Duodenal mucosa (tissue), 2 donors: ENCODE measurements at regions not wholly inside any gene's neighbourhood (a gene's known extent, or its start where the extent isn't known, plus 50 kb on each side); places are given as distances from the start of the nearest gene placed in this dataset.

Source experiments
- H3K27ac ChIP-seq: one replicate; pipeline ENCODE4 v1.7.0; 2013; ENCODE audit warnings: low read depth, low read length
- H3K27me3 ChIP-seq, 2 donors: one replicate each; pipeline ENCODE4 v1.7.0; 2013; ENCODE audit warnings: low read length in 2 of 2, control low read depth in 1 of 2; ENCODE audit not compliant: insufficient read depth in 2 of 2, control insufficient read depth in 1 of 2
- H3K36me3 ChIP-seq, 2 donors: one replicate each; pipeline ENCODE4 v1.7.0; 2013; ENCODE audit warnings: low read length in 2 of 2, control low read depth in 1 of 2; ENCODE audit not compliant: insufficient read depth in 2 of 2, control insufficient read depth in 1 of 2
- H3K4me1 ChIP-seq, 2 donors: one replicate each; pipeline ENCODE4 v1.7.0; 2013; ENCODE audit warnings: low read length in 2 of 2, control low read depth in 1 of 2; ENCODE audit not compliant: insufficient read depth in 2 of 2, control insufficient read depth in 1 of 2
- H3K4me3 ChIP-seq, 2 donors: one replicate each; pipeline ENCODE4 v1.7.0; 2013; ENCODE audit warnings: low read length in 2 of 2, low read depth in 1 of 2
- H3K9ac ChIP-seq, 2 donors: one replicate each; pipeline ENCODE4 v1.7.0; 2013; ENCODE audit warnings: low read length in 2 of 2, low read depth in 1 of 2
- H3K9me3 ChIP-seq, 2 donors: one replicate each; pipeline ENCODE4 v1.7.0; 2013; ENCODE audit warnings: low read length in 2 of 2, control low read depth in 1 of 2; ENCODE audit not compliant: control insufficient read depth in 1 of 2

GRCh38 chr9:73515216-73515615, 363.6 kb downstream of the ANXA1 start:
- H3K4me3 ChIP-seq = no peak overlapping the region
- H3K9ac ChIP-seq = no peak overlapping the region
- no peaks in the 10 kb centered on the region for H3K9me3 ChIP-seq
- no peaks in the 10 kb centered on the region for H3K36me3 ChIP-seq
- H3K27ac ChIP-seq = no peak overlapping the region
- H3K27me3 ChIP-seq = no peaks in the 10 kb centered on the region
- no peaks in the 10 kb centered on the region for H3K4me1 ChIP-seq

- Histone ChIP-seq H3K27ac (no peak overlapping the region), H3K36me3 (no peaks in the 10 kb centered on the region), H3K27me3 (no peaks in the 10 kb centered on the region), H3K4me1 (no peaks in the 10 kb centered on the region), H3K9me3 (no peaks in the 10 kb centered on the region), H3K9ac (no peak overlapping the region), H3K4me3 (no peak overlapping the region)
Observed at GRCh38 chr9:73523391-73523790, 371.7 kb downstream of the ANXA1 start.

GRCh38 chr9:73525350-73525749, 373.7 kb downstream of the ANXA1 start:
- Histone ChIP-seq H3K27ac (no peak overlapping the region), H3K36me3 (no peaks in the 10 kb centered on the region), H3K9me3 (no peaks in the 10 kb centered on the region), H3K9ac (no peak overlapping the region), H3K4me1 (no peaks in the 10 kb centered on the region), H3K27me3 (no peaks in the 10 kb centered on the region), H3K4me3 (no peak overlapping the region)

GRCh38 chr9:73527521-73527920, 375.9 kb downstream of the ANXA1 start:
- Histone ChIP-seq H3K27me3 (no peaks in the 10 kb centered on the region), H3K4me3 (no peak overlapping the region), H3K36me3 (no peaks in the 10 kb centered on the region), H3K9me3 (no peaks in the 10 kb centered on the region), H3K4me1 (no peaks in the 10 kb centered on the region), H3K27ac (no peak overlapping the region), H3K9ac (no peak overlapping the region)

GRCh38 chr9:73528926-73529325, 377.3 kb downstream of the ANXA1 start:
- no peak overlapping the region for H3K9ac ChIP-seq
- no peaks in the 10 kb centered on the region for H3K9me3 ChIP-seq
- H3K36me3 ChIP-seq = no peaks in the 10 kb centered on the region
- H3K27ac ChIP-seq = no peak overlapping the region
- H3K4me1 ChIP-seq = no peaks in the 10 kb centered on the region
- H3K27me3 ChIP-seq = no peaks in the 10 kb centered on the region
- H3K4me3 ChIP-seq = no peak overlapping the region

- H3K9ac ChIP-seq = no peak overlapping the region
- no peaks in the 10 kb centered on the region for H3K9me3 ChIP-seq
- no peaks in the 10 kb centered on the region for H3K4me1 ChIP-seq
- no peak overlapping the region for H3K27ac ChIP-seq
- no peaks in the 10 kb centered on the region for H3K27me3 ChIP-seq
- no peak overlapping the region for H3K4me3 ChIP-seq
- H3K36me3 ChIP-seq = no peaks in the 10 kb centered on the region
Observed at GRCh38 chr9:73529666-73530065, 378.0 kb downstream of the ANXA1 start.

GRCh38 chr9:73531051-73531532, 379.4 kb downstream of the ANXA1 start:
- Histone ChIP-seq H3K27ac (no peak overlapping the region), H3K4me3 (no peak overlapping the region), H3K4me1 (no peaks in the 10 kb centered on the region), H3K9ac (no peak overlapping the region), H3K9me3 (no peaks in the 10 kb centered on the region), H3K36me3 (no peaks in the 10 kb centered on the region), H3K27me3 (no peaks in the 10 kb centered on the region)

- H3K9ac ChIP-seq = no peak overlapping the region
- H3K4me1 ChIP-seq = no peaks in the 10 kb centered on the region
- H3K4me3 ChIP-seq = no peak overlapping the region
- H3K27me3 ChIP-seq = no peaks in the 10 kb centered on the region
- no peaks in the 10 kb centered on the region for H3K9me3 ChIP-seq
- H3K27ac ChIP-seq = no peak overlapping the region
- no peaks in the 10 kb centered on the region for H3K36me3 ChIP-seq
Observed at GRCh38 chr9:73531658-73532057, 380.0 kb downstream of the ANXA1 start.

GRCh38 chr9:73532985-73533384, 381.3 kb downstream of the ANXA1 start:
- Histone ChIP-seq H3K4me3 (no peak overlapping the region), H3K9me3 (no peaks in the 10 kb centered on the region), H3K27me3 (no peaks in the 10 kb centered on the region), H3K36me3 (no peaks in the 10 kb centered on the region), H3K4me1 (no peaks in the 10 kb centered on the region), H3K9ac (no peak overlapping the region), H3K27ac (no peak overlapping the region)

- H3K4me3 ChIP-seq = no peak overlapping the region
- H3K4me1 ChIP-seq = no peaks in the 10 kb centered on the region
- H3K27ac ChIP-seq = no peak overlapping the region
- H3K9ac ChIP-seq = no peak overlapping the region
- H3K27me3 ChIP-seq = no peaks in the 10 kb centered on the region
- no peaks in the 10 kb centered on the region for H3K9me3 ChIP-seq
- H3K36me3 ChIP-seq = no peaks in the 10 kb centered on the region
Observed at GRCh38 chr9:73536403-73536802, 384.7 kb downstream of the ANXA1 start.

- no peaks in the 10 kb centered on the region for H3K27me3 ChIP-seq
- H3K9me3 ChIP-seq = no peaks in the 10 kb centered on the region
- no peak overlapping the region for H3K27ac ChIP-seq
- H3K36me3 ChIP-seq = no peaks in the 10 kb centered on the region
- no peak overlapping the region for H3K4me3 ChIP-seq
- no peak overlapping the region for H3K9ac ChIP-seq
- H3K4me1 ChIP-seq = no peaks in the 10 kb centered on the region
Observed at GRCh38 chr9:73537561-73537960, 385.9 kb downstream of the ANXA1 start.
